Epithelial cell of esophagus (primary cell): ENCODE measurements at regions not wholly inside any gene's neighbourhood (a gene's known extent, or its start where the extent isn't known, plus 50 kb on each side); places are given as distances from the start of the nearest gene placed in this dataset.

Experiments used
- DNase-seq: peaks from one replicate; pipeline ENCODE4 v3.0.0; 2010; ENCODE audit warnings: low read depth
- H3K4me3 ChIP-seq: 2 replicates; pipeline ENCODE4 v1.5.1; 2011; ENCODE audit warnings: mild to moderate bottlenecking, low read length, control low read depth
- TF ChIP-seq, protein P1 (sequence below): IDR thresholded peaks from 2 replicates; pipeline ENCODE4 v1.5.1; 2011; ENCODE audit warnings: low read depth, mild to moderate bottlenecking, low read length, control low read depth, inconsistent platforms; ENCODE audit not compliant: insufficient read depth; ENCODE audit errors: missing control alignments

- TF ChIP-seq, protein P1, sequence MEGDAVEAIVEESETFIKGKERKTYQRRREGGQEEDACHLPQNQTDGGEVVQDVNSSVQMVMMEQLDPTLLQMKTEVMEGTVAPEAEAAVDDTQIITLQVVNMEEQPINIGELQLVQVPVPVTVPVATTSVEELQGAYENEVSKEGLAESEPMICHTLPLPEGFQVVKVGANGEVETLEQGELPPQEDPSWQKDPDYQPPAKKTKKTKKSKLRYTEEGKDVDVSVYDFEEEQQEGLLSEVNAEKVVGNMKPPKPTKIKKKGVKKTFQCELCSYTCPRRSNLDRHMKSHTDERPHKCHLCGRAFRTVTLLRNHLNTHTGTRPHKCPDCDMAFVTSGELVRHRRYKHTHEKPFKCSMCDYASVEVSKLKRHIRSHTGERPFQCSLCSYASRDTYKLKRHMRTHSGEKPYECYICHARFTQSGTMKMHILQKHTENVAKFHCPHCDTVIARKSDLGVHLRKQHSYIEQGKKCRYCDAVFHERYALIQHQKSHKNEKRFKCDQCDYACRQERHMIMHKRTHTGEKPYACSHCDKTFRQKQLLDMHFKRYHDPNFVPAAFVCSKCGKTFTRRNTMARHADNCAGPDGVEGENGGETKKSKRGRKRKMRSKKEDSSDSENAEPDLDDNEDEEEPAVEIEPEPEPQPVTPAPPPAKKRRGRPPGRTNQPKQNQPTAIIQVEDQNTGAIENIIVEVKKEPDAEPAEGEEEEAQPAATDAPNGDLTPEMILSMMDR = no peak
- DNase-seq = no peak
Measured at GRCh38 chr13:34356686-34357434, 538.9 kb downstream of the RFC3 start.

DNA sequence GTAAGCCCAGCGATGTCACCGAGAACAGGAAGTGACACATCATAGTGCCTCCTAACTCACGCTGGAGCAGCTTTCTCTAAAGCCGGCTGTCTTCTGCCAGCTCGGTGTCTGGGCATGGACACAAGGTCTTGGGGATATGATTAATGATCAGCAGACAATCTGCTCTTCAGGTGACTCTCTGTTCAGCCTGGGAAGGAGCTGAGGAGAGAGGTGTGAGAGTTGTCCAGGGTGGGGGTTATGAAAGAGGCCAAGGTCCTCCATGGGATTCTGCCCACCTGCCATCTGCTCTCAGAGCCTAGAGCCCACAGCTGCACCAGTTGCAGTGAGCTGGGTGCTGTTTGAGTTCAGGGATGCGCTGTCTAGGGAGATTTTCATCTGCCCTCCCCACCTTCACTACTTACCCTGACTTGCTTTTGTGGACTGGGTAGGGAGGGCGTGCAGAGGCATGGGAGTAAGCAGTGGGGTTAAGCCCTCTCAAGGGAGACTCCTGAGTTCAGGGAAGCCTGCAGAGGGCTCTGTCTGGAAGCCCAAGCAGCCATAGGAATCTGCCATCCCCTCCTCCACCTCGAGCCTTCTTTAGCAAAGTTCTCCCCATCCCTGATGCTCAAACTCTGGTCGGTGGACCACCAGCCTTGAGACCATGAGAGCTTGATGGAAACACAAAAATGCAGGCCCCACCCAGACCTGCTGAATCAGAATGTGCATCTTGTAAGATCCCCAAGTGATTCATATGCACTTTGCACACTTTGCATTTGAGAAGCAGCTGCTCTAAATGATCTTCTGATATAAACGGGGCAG lies 539.7 kb downstream of the RFC3 start:
- peak; percentile 80 for DNase-seq
- H3K4me3 ChIP-seq = no peak overlapping the region
- TF ChIP-seq, protein P1 = no peak

More at GRCh38 chr13:34356686-34357434, 538.9 kb downstream of the RFC3 start:
- no peak overlapping the region for H3K4me3 ChIP-seq

DNA sequence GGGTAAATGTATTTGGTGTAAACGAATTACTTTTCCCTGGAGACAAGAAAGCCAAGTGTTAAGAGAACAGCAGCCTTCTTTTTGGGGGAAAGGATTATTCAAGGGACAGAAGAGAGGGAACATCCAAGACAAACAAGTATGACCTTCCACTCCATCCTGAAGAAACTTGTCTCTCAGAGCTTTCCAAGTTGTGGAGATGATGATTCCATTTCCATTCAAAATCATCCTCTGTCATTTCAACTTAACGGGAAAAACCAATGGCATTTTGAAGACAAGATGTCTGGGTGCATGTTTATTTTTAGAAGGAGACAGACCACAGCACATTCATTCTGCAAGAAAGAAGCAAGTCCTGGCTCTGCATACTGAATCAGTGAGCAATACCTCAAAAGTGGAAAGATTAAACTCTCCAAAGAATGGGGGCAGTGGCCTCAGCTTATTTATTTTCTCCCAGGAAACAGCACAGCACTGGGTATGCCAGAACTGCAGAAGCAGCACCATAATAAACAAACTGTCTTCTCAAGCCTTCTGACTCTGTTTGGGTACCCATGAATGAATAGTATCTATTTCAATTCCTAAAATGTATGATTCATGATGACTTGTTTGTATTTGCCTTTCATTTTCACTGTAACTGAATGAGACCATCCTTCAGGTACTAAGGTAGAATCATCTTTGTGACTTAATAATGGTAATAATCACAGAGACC lies 541.0 kb downstream of the RFC3 start:
- peak; percentile 79 for DNase-seq
- TF ChIP-seq, protein P1 = no peak
- H3K4me3 ChIP-seq = no peak overlapping the region

DNA sequence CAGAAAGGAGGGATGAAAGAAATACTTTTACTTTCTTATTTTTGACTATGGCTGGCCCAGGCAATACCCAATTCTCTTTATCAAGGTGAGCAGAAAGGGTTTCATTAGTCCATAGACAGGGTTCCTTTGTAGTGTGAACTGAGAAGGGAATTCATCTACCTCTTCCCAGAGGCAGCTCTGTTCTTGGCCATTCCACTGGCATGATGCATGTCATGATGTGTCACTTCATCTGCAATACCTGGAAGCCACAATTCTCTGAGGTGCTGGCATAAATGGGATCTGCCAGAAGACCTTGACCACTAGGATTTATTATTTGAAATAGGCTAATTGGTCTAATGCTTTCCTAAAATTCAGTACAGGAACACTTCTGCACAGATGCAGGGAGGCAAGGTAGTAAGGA lies 542.8 kb downstream of the RFC3 start:
- peak; percentile 64 for DNase-seq

DNA sequence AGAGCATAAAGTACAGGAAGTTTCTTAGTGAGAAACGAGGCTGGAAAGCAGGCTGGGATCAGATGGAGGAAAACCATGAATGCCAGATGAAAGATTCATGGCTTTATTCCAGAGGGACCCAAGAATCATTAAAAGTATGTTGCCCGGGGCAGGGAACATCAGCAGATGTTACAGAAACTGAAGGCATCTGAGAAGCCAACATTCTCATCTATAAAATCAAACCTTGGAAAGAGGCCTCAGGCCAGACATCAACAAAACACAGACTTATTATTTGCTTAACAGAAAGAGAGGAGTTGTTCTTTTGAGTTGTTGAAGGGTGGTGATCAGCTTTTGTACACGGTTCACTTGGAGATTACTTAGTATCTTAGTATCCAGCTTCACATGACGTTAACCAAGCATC lies 543.6 kb downstream of the RFC3 start:
- peak; percentile 13 for DNase-seq
- no peak overlapping the region for H3K4me3 ChIP-seq
- TF ChIP-seq, protein P1 = no peak

More for the DNA sequence above, 542.8 kb downstream of the RFC3 start:
- TF ChIP-seq, protein P1 = no peak
- H3K4me3 ChIP-seq = no peak overlapping the region

DNA sequence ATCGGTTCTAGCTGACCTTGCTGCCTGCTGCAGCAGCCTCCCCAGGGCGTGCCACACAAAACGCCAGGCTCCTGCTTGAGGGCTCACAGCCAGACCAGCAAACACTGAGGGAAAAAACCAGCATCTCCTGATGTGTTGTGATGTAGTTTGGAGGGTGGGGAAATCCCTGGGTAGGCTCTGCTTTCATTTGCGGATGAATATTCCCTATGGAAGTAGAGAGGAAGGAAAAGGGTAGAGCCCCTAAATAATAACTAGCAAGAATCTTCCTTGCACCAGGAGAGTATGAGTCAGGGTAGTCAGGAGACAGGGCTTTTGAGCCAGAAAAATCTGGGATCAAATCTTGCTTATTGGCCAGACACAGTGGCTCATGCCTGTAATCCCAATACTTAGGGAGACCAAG lies 545.3 kb downstream of the RFC3 start:
- H3K4me3 ChIP-seq = no peak overlapping the region
- DNase-seq = no peak
- TF ChIP-seq, protein P1 = no peak
